ENCODE measurements at regions not wholly inside any gene's neighbourhood (a gene's known extent, or its start where the extent isn't known, plus 50 kb on each side); places are given as distances from the start of the nearest gene placed in this dataset.

DNA sequence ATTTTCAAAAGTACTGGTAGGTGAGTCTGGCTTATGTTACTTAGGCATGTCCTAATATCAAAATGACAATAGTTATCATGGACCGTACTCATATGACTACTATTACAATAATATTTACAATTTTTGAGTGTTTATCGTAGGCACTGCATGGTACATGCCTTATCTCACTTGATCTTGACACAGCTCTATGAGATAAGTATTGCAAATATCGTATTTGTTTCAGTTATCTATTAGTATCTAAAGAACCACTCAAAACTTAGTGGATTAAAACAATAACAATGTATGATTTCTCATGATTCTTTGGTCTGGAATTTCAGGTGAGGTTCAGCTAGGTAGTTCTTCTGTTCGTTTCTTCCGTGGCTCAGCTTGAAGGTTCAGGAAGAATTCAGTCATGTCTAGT lies 59.7 kb upstream of the XCR1 start:
- H3K27me3 ChIP-seq (ENCODE audit: insufficient read depth, low read depth) = no peaks in the 10 kb centered on the region
- H4K20me1 ChIP-seq (ENCODE audit: insufficient read depth) = no peaks in the 10 kb centered on the region
- H3K4me3 ChIP-seq (IDR thresholded peaks at IDR 0.05; ENCODE audit: insufficient read depth, low read depth, low read length) = no peak overlapping the region
- no peak overlapping the region for H3K4me2 ChIP-seq
- no peaks in the 10 kb centered on the region for H3K36me3 ChIP-seq (ENCODE audit: insufficient read depth)
- H2AFZ ChIP-seq (ENCODE audit: low read depth) = no peak overlapping the region
- TF ChIP-seq CTCF (conservative IDR thresholded peaks at IDR 0.05; ENCODE audit: low read depth, low read length) = no peak
- H3K79me2 ChIP-seq (ENCODE audit: insufficient read depth, low read depth) = no peaks in the 10 kb centered on the region
- peaks cover 67% of the 10 kb centered on the region for H3K4me1 ChIP-seq (ENCODE audit: low read depth, poor library complexity, severe bottlenecking)
- H3K9ac ChIP-seq = no peak overlapping the region
- H3K27ac ChIP-seq = no peak overlapping the region

DNA sequence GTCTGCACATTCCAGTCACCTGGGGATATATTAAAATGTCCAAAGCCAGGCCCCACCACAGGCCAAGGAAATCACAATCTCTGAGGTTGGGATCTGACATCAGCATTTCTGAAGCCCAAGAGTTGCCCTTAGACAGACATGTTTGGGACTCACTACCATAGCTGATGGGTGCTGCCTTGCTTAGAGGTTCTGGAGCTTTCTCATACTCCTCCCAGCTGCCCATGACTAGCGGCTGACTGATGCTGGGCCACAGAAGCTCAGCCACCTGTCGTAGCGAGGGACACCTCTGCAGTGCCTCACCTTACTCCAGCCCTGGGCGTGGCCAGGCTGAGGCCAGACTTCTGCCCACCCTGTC lies 58.8 kb upstream of the XCR1 start:
- Histone ChIP-seq H3K4me2 (no peak overlapping the region), H3K4me3 (IDR thresholded peaks at IDR 0.05; ENCODE audit: insufficient read depth, low read depth, low read length) (no peak overlapping the region), H2AFZ (ENCODE audit: low read depth) (no peak overlapping the region), H4K20me1 (ENCODE audit: insufficient read depth) (no peaks in the 10 kb centered on the region), H3K36me3 (ENCODE audit: insufficient read depth) (no peaks in the 10 kb centered on the region), H3K79me2 (ENCODE audit: insufficient read depth, low read depth) (no peaks in the 10 kb centered on the region), H3K9ac (no peak overlapping the region), H3K4me1 (ENCODE audit: low read depth, poor library complexity, severe bottlenecking) (peaks cover 57% of the 10 kb centered on the region), H3K27ac (peak overlapping the region; percentile 18; the same call in 1 of the 2 replicates), H3K27me3 (ENCODE audit: insufficient read depth, low read depth) (no peaks in the 10 kb centered on the region)
- TF ChIP-seq CTCF (conservative IDR thresholded peaks at IDR 0.05; ENCODE audit: low read depth, low read length) = no peak

DNA sequence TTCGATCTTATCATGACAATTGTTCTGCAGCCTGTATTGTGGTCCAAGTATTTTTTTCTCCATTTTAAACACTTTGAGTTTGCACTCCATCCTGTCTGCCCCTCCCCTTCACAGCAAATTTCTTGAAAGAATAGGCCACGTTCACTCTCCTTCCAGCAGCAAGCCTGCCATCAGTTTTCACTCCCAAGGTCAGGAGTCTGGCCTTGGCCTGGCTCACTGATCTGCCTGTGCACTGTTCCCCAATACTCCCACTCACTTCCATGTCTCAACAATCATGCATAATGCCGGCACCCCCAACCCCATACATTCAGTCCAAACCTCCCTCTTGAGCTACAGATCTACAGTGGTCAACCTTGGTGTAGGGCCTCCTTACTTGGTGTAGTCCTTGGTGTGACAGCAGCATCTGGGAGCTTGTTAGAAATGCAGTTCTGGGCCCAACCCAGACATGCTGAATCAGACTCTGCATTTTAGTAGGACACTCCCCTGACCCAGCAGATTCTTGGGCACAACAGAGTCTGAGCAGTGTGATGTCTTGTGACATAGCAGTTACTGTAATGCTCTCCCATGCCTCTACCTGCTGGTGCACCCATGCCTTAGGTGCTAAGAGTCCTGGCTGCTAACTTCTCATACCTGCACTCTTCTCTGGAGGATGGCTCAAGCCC lies 58.3 kb upstream of the XCR1 start:
- Histone ChIP-seq H4K20me1 (ENCODE audit: insufficient read depth) (no peaks in the 10 kb centered on the region), H3K27me3 (ENCODE audit: insufficient read depth, low read depth) (no peaks in the 10 kb centered on the region), H3K27ac (peak overlapping the region; percentile 18; the same call in 1 of the 2 replicates), H3K4me1 (ENCODE audit: low read depth, poor library complexity, severe bottlenecking) (peaks cover 52% of the 10 kb centered on the region), H3K9ac (no peak overlapping the region), H3K4me3 (IDR thresholded peaks at IDR 0.05; ENCODE audit: insufficient read depth, low read depth, low read length) (no peak overlapping the region), H3K79me2 (ENCODE audit: insufficient read depth, low read depth) (no peaks in the 10 kb centered on the region), H3K4me2 (no peak overlapping the region), H3K36me3 (ENCODE audit: insufficient read depth) (no peaks in the 10 kb centered on the region), H2AFZ (ENCODE audit: low read depth) (no peak overlapping the region)
- no peak for TF ChIP-seq CTCF (conservative IDR thresholded peaks at IDR 0.05; ENCODE audit: low read depth, low read length)

DNA sequence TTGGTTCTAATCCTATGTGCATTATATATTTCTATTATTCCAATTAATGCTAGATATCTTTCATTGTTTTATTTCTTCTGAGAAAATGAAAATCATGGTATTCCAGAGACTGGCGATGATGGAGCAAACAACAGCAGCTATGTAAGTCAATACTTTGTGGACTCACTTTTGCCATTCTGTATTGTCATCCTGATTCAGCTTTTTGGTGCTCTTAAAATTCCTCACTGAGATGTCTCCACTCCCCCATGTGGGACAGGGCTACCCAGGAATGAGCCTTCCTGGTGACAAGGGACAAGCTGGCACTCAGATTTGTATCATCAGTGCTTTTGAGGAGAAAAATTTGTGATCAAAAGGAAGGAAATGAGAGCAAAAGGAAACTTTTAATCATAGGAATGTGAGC lies 56.7 kb upstream of the XCR1 start:
- no peaks in the 10 kb centered on the region for H3K36me3 ChIP-seq (ENCODE audit: insufficient read depth)
- no peak overlapping the region for H3K27ac ChIP-seq
- H3K27me3 ChIP-seq (ENCODE audit: insufficient read depth, low read depth) = no peaks in the 10 kb centered on the region
- no peaks in the 10 kb centered on the region for H3K79me2 ChIP-seq (ENCODE audit: insufficient read depth, low read depth)
- H3K9ac ChIP-seq = no peak overlapping the region
- peaks cover 43% of the 10 kb centered on the region for H3K4me1 ChIP-seq (ENCODE audit: low read depth, poor library complexity, severe bottlenecking)
- H4K20me1 ChIP-seq (ENCODE audit: insufficient read depth) = no peaks in the 10 kb centered on the region
- TF ChIP-seq CTCF (conservative IDR thresholded peaks at IDR 0.05; ENCODE audit: low read depth, low read length) = no peak
- H3K4me3 ChIP-seq (IDR thresholded peaks at IDR 0.05; ENCODE audit: insufficient read depth, low read depth, low read length) = no peak overlapping the region
- no peak overlapping the region for H2AFZ ChIP-seq (ENCODE audit: low read depth)
- no peak overlapping the region for H3K4me2 ChIP-seq

Data from KMS-11 (cell line).